WTC11 (cell line): ENCODE measurements at regions not wholly inside any gene's neighbourhood (a gene's known extent, or its start where the extent isn't known, plus 50 kb on each side); places are given as distances from the start of the nearest gene placed in this dataset.

ENCODE experiments used
- ATAC-seq: fragments of 200-7000 bp; cut with Tn5 transposase; 2 replicates; pipeline ENCODE4 v1.10.0; 2021; ENCODE audit warnings: mild to moderate bottlenecking, moderate library complexity
- CTCF ChIA-PET: fragments of 300-600 bp; sonication (Branson Sonifier 250); formaldehyde crosslinking; loops from one replicate; lab custom pipeline; 2021; ENCODE audit warnings: antibody characterized with exemption; lab: Charles Lee
- POLR2A ChIA-PET: fragments of 350-600 bp; sonication (Branson Sonifier 250); formaldehyde crosslinking; loops from one replicate; lab custom pipeline; 2021; ENCODE audit warnings: antibody characterized with exemption; lab: Charles Lee
- DNase-seq: peaks from one replicate; pipeline ENCODE4 v3.0.0; 2021; ENCODE audit warnings: low spot score
- H3K27ac Mint-ChIP-seq: 2 replicates; pipeline ENCODE4 v1.8.0; 2021; ENCODE audit warnings: mixed read lengths
- H3K27me3 Mint-ChIP-seq: 2 replicates; pipeline ENCODE4 v1.8.0; 2021; ENCODE audit warnings: low read depth, mild to moderate bottlenecking, moderate library complexity, mixed read lengths
- H3K36me3 Mint-ChIP-seq: 2 replicates; pipeline ENCODE4 v1.8.0; 2021; ENCODE audit warnings: mixed read lengths
- H3K4me1 Mint-ChIP-seq: 2 replicates; pipeline ENCODE4 v1.8.0; 2022; ENCODE audit warnings: mixed read lengths
- H3K4me3 Mint-ChIP-seq: 2 replicates; pipeline ENCODE4 v1.8.0; 2021; ENCODE audit warnings: mild to moderate bottlenecking, moderate library complexity, mixed read lengths
- H3K9me3 Mint-ChIP-seq: 2 replicates; pipeline ENCODE4 v1.8.0; 2021; ENCODE audit warnings: mixed read lengths
- AR ChIP-seq: fragments of 250-450 bp; sonication (Bioruptor Pico); IDR thresholded peaks from 2 replicates; pipeline ENCODE4 v1.9.0; 2021; ENCODE audit warnings: mild to moderate bottlenecking
- ARID4B ChIP-seq: sonication (generic); formaldehyde crosslinking; IDR thresholded peaks from 2 replicates; pipeline ENCODE4 v1.8.0; 2023; ENCODE audit warnings: missing genetic modification reagents, mild to moderate bottlenecking, borderline replicate concordance
- CBFB ChIP-seq: sonication (generic); formaldehyde crosslinking; IDR thresholded peaks from 2 replicates; pipeline ENCODE4 v1.8.1; 2022; ENCODE audit warnings: mild to moderate bottlenecking, low read depth, missing genetic modification reagents
- CDX4 ChIP-seq: fragments of 250-450 bp; sonication (Bioruptor Pico); IDR thresholded peaks from 2 replicates; pipeline ENCODE4 v1.9.0; 2021; ENCODE audit warnings: moderate library complexity, mild to moderate bottlenecking, inconsistent platforms, borderline replicate concordance
- CREB1 ChIP-seq: sonication (generic); formaldehyde crosslinking; IDR thresholded peaks from 2 replicates; pipeline ENCODE4 v1.8.0; 2023; ENCODE audit warnings: mild to moderate bottlenecking, missing genetic modification reagents
- CREM ChIP-seq: sonication (generic); formaldehyde crosslinking; IDR thresholded peaks from 2 replicates; pipeline ENCODE4 v1.8.1; 2022; ENCODE audit warnings: mild to moderate bottlenecking, missing genetic modification reagents, moderate library complexity
- E2F4 ChIP-seq: sonication (generic); formaldehyde crosslinking; IDR thresholded peaks from 2 replicates; pipeline ENCODE4 v1.8.1; 2022; ENCODE audit warnings: low read depth, mild to moderate bottlenecking, moderate library complexity, missing genetic modification reagents, borderline replicate concordance
- GABPB1 ChIP-seq: sonication (generic); formaldehyde crosslinking; IDR thresholded peaks from 2 replicates; pipeline ENCODE4 v1.8.1; 2023; ENCODE audit warnings: mild to moderate bottlenecking, missing genetic modification reagents
- JUN ChIP-seq: sonication (generic); formaldehyde crosslinking; IDR thresholded peaks from 2 replicates; pipeline ENCODE4 v1.8.0; 2023; ENCODE audit warnings: mild to moderate bottlenecking, missing genetic modification reagents
- KAT7 ChIP-seq: sonication (generic); formaldehyde crosslinking; IDR thresholded peaks from 2 replicates; pipeline ENCODE4 v1.8.1; 2023; ENCODE audit warnings: missing genetic modification reagents, mild to moderate bottlenecking, borderline replicate concordance
- NFYB ChIP-seq: sonication (generic); formaldehyde crosslinking; conservative IDR thresholded peaks from 2 replicates; pipeline ENCODE4 v1.8.0; 2022; ENCODE audit warnings: low read depth, missing genetic modification reagents
- NR3C1 ChIP-seq: sonication (generic); formaldehyde crosslinking; conservative IDR thresholded peaks from 2 replicates; pipeline ENCODE4 v1.8.1; 2023; ENCODE audit warnings: low read depth, mild to moderate bottlenecking, missing genetic modification reagents
- RORB ChIP-seq: fragments of 250-450 bp; sonication (Bioruptor Pico); IDR thresholded peaks from 2 replicates; pipeline ENCODE4 v1.9.0; 2021; ENCODE audit warnings: mild to moderate bottlenecking
- SMAD4 ChIP-seq: sonication (generic); formaldehyde crosslinking; IDR thresholded peaks from 2 replicates; pipeline ENCODE4 v1.8.0; 2022; ENCODE audit warnings: mild to moderate bottlenecking, missing genetic modification reagents
- SOX15 ChIP-seq: fragments of 250-450 bp; sonication (Bioruptor Pico); IDR thresholded peaks from 2 replicates; pipeline ENCODE4 v1.9.0; 2021; ENCODE audit warnings: mild to moderate bottlenecking
- SP1 ChIP-seq: sonication (generic); formaldehyde crosslinking; conservative IDR thresholded peaks from 2 replicates; pipeline ENCODE4 v1.8.1; 2022; ENCODE audit warnings: missing genetic modification reagents
- TEAD4 ChIP-seq: sonication (generic); formaldehyde crosslinking; IDR thresholded peaks from 2 replicates; pipeline ENCODE4 v1.8.0; 2022; ENCODE audit warnings: mild to moderate bottlenecking, missing genetic modification reagents
- ZNF121 ChIP-seq: sonication (generic); formaldehyde crosslinking; IDR thresholded peaks from 2 replicates; pipeline ENCODE4 v1.8.0; 2023; ENCODE audit warnings: missing genetic modification reagents
- ZNF219 ChIP-seq: sonication (generic); formaldehyde crosslinking; IDR thresholded peaks from 2 replicates; pipeline ENCODE4 v1.8.0; 2023; ENCODE audit warnings: missing genetic modification reagents, mild to moderate bottlenecking, borderline replicate concordance
- ZNF232 ChIP-seq: sonication (generic); formaldehyde crosslinking; IDR thresholded peaks from 2 replicates; pipeline ENCODE4 v1.8.0; 2022; ENCODE audit warnings: mild to moderate bottlenecking, missing genetic modification reagents
- ZNF263 ChIP-seq: sonication (generic); formaldehyde crosslinking; IDR thresholded peaks from 2 replicates; pipeline ENCODE4 v1.8.1; 2022; ENCODE audit warnings: low read depth, mild to moderate bottlenecking, moderate library complexity, missing genetic modification reagents
- ZNF281 ChIP-seq: sonication (generic); formaldehyde crosslinking; IDR thresholded peaks from 2 replicates; pipeline ENCODE4 v1.8.0; 2023; ENCODE audit warnings: mild to moderate bottlenecking, missing genetic modification reagents
- ZNF396 ChIP-seq: fragments of 250-450 bp; sonication (Bioruptor Pico); IDR thresholded peaks from 2 replicates; pipeline ENCODE4 v1.8.0; 2021; ENCODE audit warnings: mild to moderate bottlenecking, moderate library complexity, borderline replicate concordance
- ZNF512 ChIP-seq: sonication (generic); formaldehyde crosslinking; IDR thresholded peaks from 2 replicates; pipeline ENCODE4 v1.8.1; 2022; ENCODE audit warnings: missing genetic modification reagents, borderline replicate concordance

- TF ChIP-seq CREB1: no peak
- no peak for TF ChIP-seq ZNF121 (CRISPR knock-in tag)
- TF ChIP-seq ZNF263 (CRISPR knock-in tag): no peak
- no peak for TF ChIP-seq SOX15
- TF ChIP-seq NR3C1 (CRISPR knock-in tag): no peak
- TF ChIP-seq ZNF396 (CRISPR knock-in tag): no peak
- TF ChIP-seq KAT7 (CRISPR knock-in tag): no peak
- TF ChIP-seq ZNF232 (CRISPR knock-in tag): no peak
- TF ChIP-seq SMAD4 (CRISPR knock-in tag): no peak
- no peak for TF ChIP-seq NFYB (CRISPR knock-in tag)
- no peak for TF ChIP-seq E2F4 (CRISPR knock-in tag)
These were observed 811.6 kb downstream of the GLUD2 start (continued) for GRCh38 chrX:121858867-121859647.

GRCh38 chrX:121863976-121864375 is 816.6 kb downstream of the GLUD2 start:
- Mint-ChIP-seq H3K4me1 (no peaks in the 10 kb centered on the region), H3K27me3 (no peaks in the 10 kb centered on the region), H3K4me3 (no peak overlapping the region), H3K9me3 (no peaks in the 10 kb centered on the region), H3K27ac (no peak overlapping the region), H3K36me3 (no peaks in the 10 kb centered on the region)
- POLR2A ChIA-PET: interaction anchor here (0.5 kb wide), 1 partner anchor 414 kb away, joined by 3 read pairs; no protein-coding TSS in a partner anchor
- DNase-seq (no peak), ATAC-seq (no peak)
- CTCF ChIA-PET: no interaction called here
- no peak for TF ChIP-seq ZNF512
- no peak for TF ChIP-seq ZNF219 (CRISPR knock-in tag)
- no peak for TF ChIP-seq RORB (CRISPR knock-in tag)
- TF ChIP-seq CDX4 (CRISPR knock-in tag): no peak
- no peak for TF ChIP-seq CREM (CRISPR knock-in tag)
- TF ChIP-seq ZNF281 (CRISPR knock-in tag): no peak
- no peak for TF ChIP-seq GABPB1
- TF ChIP-seq TEAD4 (CRISPR knock-in tag): no peak
- no peak for TF ChIP-seq ZNF121 (CRISPR knock-in tag)
- no peak for TF ChIP-seq AR (CRISPR knock-in tag)
- TF ChIP-seq SP1 (CRISPR knock-in tag): no peak
- no peak for TF ChIP-seq ARID4B (CRISPR knock-in tag)
- no peak for TF ChIP-seq JUN
- no peak for TF ChIP-seq ZNF263 (CRISPR knock-in tag)
- TF ChIP-seq CBFB (CRISPR knock-in tag): no peak
